ENCODE measurements at regions not wholly inside any gene's neighbourhood (a gene's known extent, or its start where the extent isn't known, plus 50 kb on each side); places are given as distances from the start of the nearest gene placed in this dataset.
"Not testable (repeated sequence)": the region's sequence is repeated elsewhere in the genome, so short reads cannot be mapped to it uniquely, and the experiment has no call there.

DNA sequence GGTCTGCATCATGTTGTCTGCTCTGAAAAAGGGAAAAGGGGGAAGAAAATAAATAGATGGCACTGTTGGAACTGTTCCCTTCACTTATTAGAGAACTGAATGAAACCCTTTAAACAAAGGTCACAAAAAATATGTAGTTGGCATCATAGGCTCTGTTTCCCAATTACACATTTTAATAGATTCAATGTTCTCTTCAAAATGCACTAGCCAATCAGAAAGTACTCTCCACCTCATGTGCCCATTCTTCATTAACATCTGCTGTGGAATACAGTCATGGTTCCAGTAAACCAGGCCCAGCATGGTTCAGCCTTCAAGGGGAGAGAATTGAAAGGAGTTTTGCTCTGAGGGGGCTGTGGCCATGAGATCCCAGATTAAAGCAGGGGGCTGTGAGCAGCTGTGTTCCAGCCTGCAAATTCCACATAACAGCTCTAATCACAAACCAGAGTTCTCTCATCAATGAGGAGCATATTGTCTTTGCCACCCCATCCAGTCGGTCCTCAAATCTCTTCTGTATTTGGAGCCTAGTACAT is 165.9 kb upstream of the CREB1 start:
- no peak for DNase-seq (ENCODE audit: low read depth)

DNA sequence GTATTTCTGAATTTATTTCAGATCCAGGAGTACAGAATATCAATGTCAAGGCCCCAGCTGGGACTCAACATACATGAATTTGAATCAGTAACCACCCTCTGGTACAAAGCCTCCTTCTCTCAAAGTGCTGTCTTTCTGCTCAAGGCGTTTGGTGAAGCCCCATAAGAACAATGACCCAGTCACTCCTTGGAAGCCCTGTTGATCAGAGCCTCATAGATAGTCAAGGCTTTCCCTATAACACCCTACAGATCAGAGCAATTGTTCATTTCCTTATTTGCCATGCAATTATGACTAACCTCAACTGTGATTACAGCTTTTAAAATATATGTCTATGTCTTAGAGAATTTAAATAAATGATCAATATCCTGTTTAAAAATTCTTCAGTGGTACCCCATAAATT is 159.1 kb upstream of the CREB1 start:
- no peak for DNase-seq (ENCODE audit: low read depth)

DNA sequence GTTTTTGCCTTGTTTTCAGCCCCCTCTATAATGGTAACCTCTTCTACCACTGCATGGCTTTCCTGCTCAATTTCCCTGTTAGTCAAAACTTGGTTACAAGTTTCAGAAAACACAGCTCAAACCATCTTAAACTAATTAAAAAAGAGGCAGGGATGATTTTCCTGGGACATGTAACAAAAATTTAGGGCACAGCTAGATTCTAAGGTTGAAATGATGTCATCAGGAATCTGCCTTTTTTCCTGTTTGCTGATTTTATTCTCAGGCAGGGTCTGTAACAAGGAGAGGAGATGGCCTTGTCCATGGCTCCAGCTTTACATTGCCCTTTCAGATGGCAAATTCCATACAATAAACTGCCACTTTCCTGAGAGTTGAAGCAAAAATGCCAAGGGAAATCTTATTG is 157.9 kb upstream of the CREB1 start:
- DNase-seq (ENCODE audit: low read depth), result no peak

DNA sequence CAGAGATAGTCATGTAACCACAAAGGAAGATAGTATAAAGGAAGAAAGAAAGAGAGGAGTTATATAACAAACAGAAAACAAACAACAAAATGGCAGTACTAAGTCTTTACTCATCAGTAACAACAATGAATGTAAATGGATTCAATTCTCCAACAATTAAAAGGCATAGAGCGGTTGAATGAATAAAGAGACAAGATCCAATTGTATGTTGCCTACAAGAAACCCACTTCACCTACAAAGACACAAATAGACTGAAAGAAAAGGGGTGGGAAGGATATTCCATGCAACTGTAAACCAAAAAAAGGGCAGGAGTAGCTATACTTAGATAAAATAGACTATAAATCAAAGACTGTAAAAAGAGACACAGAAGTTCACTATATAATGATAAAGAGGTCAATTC is 157.3 kb upstream of the CREB1 start:
- DNase-seq (ENCODE audit: low read depth), result no peak

DNA sequence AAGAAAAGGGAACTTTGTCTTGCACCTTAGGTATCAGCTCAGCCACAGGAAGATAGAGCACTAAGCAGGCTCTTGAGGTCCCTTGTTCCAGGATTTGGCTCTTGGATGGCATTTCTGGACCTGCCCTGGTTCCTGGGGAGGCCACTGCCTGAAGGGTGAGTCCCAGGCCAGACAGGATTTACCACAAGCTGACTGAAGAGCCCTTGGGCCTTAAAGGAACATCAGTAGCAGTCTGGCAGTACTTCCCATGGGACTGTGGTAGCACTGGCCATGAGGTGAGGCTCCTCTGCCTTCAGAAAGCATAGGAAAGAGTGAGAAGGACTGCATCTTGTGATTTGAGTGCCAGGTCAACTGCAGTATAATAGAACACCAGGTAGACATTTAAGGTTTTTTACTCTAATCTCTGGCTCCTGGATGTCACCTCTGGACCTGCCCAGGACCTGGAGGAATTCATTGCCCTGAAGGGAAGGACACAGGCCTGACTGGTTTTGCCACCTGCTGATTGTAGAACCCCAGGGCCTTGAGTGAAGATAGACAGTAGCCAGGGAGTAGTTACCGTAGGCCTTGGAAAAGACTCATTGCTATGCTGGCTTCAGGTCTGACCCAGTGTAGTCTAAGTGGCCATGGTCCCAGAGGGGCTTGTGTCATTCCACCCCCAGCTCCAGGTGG is 154.4 kb upstream of the CREB1 start:
- DNase-seq (ENCODE audit: low read depth), result no peak

DNA sequence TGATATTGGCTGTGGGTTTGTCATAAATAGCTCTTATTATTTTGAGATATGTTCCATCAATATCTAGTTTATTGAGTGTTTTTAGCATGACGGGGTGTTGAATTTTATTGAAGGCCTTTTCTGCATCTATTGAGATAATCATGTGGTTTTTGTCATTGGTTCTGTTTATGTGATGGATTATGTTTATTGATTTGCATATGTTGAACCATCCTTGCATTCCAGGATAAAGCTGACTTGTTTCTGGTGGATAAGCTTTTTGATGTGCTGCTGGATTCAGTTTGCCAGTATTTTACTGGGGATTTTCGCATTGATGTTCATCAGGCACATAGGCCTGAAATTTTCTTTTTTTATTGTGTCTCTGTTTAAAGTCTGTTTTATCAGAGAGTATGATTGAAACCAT is 151.1 kb upstream of the CREB1 start:
- not testable (repeated sequence) for DNase-seq (ENCODE audit: low read depth)

DNA sequence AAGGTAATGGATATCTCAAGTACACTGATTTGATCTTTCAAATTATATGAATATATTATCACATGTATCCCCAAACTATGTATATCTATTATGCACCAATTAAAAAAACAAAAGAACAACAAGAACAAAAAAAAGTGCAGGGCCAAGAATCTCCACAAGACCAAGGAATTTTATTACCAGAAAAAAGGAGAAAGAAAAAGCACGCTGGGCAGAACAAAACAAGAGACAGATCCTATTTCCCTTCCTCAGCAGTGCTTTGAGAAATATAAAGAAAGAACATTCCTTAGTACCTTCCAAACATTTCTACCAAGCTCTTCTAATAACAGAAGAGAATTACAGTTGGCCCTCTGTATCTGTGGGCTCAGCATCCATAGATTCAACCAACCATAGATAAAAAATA is 144.7 kb upstream of the CREB1 start:
- no peak for DNase-seq (ENCODE audit: low read depth)

DNA sequence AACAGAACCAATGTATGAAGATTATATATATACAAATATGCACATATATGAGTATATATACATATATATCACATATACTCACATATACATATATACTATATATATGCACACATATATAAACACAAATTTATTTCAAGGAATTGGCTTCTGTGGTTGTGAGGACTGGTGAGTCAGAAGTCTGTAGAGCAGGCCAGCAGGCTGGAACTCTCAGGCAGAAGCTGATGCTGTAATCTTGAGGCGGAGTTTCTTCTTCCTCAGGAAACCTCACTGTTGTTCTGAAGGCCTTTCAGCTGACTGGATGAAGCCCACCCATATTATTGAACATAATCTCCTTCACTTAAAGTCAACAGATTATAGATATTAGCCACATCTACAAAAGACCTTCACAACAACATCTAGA is 143.9 kb upstream of the CREB1 start:
- DNase-seq (ENCODE audit: low read depth), result no peak

DNA sequence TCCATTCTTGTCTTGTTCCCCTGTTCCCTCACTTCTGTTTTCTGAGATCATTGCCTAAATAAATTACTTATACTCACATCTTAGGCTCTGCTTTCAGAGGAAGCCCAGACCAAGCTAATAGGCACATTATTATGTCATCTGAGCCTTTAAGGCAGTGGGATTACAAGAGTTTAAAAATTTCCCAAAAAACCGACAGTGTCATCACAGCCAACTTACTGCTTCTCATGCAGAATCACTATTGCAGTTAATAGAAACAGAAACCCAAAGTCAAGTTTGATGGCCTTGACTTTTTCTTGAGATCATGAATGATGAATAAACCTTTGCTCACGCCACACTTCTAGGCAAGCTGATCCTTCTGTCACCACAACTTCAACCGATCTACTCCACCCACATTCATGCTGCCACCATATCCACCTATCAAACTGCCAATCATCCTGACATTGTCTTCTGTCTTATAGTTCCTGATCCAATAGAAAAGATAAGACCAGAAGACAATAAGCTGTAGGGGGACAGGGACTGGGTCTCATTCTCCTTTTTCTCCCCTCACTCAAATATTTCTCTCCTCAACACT is 142.7 kb upstream of the CREB1 start:
- DNase-seq (ENCODE audit: low read depth), result no peak

DNA sequence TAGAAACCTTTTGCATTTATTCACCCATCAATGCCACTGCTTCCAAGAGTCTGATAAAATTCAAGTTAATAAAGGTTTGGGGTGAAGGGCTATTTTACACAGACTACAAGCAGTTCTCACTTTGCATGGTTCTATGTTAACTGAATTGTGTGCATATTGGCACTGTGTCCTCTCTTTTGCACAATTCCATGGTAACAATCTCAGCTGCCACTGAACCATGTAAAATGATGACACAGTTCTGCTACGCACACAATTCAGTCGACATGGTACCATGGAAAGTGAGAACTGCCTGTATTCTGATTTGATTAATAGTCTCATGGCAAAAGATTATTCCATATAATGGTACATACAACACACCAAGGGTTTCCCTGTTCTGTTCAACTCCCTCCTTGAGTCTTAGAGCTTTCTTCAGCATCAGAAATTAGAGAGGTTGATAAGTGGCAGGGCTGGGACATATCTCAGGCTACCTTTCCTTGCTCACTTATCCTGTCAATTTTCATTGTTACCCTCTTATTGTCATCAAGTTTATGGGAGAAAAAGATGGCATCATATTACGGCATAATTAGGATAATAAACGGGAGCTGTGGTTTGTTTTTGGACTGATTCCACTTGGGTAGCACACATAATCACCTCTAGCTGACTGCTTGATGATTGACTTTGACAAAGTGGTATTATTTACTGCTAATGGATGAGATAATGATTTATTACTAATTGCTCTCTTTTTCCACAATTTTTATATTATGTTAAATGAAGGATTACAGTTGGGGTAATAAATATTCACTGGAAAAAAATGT is 139.3 kb upstream of the CREB1 start:
- DNase-seq (ENCODE audit: low read depth), result no peak

DNA sequence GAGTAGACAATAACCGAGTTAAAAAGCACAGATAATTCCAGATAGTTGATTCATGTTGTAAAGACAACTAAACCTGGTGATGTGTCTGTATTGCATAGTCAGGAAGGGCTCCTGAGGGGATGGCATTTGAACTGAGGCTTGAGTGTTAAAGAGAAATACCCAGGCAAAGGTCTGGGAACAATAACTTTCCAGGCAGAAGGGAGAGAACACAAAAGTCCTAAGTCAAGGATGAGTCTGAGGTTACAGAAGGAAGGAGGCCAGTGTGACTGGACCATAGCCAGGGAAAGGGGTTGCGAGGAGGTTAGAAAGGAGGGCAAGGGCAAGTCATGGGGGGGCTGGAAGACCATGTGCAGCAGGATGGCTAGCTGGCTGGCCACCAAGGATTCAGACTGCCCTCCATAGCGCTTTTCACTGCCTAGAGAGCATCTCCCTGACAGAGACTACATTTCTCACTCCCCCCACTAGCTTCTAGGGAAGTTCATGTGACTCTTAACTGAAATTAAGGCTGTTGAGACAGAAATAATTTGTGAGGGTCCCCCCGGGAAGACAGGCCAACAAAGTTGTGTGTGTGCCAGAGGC is 135.5 kb upstream of the CREB1 start:
- DNase-seq (ENCODE audit: low read depth), result peak; percentile 32

DNA sequence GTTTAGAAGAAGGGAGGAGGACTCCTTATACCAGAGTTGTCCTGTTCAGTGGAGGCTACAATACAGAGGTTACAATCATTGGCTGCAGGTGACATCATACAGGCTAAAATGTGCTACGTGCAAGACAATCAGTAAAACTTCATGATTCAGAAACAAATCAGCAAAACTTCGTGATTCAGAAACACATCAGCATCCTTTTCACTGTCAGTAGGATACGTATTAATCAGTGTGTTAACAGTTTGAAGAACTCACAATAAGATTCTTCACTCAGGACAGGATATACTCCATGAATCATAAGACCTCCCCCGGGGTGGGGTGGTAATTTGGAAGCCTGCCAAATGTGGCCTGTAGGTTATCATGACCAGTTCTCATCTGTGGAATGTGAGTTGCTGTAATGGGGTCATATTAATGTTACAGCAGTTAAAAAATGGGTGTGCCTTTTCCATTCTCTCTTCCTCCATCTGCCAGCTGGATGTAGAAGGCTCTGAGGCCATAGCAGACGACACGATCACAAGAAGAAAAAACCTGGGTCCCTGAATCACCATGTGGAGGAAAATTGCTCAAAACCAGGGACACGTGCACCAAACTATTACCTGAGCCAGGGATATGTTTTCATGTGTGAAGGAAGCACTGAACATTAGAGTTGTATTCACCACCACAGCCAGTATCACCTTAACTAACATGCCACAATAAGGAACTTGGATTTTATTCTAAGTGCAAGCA is 134.8 kb upstream of the CREB1 start:
- DNase-seq (ENCODE audit: low read depth), result peak; percentile 99

DNA sequence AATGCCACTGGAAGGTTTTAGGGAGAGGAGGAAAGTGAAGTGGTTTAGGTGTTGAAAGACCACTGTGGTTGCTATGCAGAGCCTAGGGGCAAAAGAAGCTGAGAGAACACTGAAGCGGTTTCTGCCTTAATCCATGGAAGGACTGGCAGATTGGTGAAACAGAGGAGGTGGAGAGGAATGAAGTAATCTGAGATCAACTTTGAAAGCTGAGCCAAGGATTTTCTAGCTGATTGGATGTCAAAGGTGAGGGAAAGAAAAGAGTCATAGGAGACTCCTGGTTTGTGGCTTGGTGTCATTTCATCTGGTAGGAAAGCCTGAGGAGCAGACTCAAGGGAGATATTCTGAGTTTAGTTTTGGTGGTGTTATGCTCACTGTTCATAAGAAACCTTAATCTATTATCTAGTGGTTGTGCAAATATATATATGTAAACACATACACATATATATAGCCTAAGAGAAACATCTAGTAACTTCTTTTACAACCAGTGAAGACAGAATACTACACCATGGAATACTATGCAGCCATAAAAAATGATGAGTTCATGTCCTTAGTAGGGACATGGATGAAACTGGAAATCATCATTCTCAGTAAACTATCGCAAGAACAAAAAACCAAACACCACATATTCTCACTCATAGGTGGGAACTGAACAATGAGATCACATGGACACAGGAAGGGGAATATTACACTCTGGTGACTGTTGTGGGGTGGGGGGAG is 134.1 kb upstream of the CREB1 start:
- DNase-seq (ENCODE audit: low read depth), result no peak

DNA sequence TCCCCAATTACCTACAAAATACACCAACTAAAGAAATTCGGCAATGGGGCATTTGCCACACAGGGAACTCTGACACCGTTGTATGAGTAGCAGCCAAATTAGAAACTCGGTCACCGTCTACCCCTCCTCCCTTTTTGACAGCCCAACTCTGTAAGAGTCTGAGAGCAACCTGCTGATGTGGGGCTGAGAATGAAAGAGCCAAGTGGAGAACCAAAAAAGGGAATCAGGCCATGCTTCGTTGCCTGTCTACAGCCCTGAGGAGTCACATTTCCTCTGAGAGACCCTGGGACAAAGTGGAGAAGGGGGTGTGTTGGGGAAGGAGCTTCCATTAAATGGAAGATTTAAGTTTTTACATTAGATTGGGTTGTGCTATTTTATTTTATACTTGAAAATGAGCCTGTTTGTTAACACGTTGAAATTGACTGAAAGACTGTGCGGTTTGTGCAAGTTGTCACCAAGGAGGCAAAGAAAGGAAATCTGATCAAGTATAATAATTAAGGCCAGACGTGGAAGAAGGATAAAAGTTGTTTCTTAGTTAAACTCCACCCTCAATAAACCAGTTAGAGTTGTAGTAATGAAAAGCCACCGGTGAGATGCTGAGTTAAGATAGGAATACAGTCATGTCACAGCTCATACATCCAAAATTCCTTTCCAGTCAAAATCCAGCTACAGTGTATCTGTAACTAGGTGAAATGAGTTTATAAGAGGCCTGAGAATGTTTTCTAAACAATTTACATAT is 131.7 kb upstream of the CREB1 start:
- DNase-seq (ENCODE audit: low read depth), result no peak

DNA sequence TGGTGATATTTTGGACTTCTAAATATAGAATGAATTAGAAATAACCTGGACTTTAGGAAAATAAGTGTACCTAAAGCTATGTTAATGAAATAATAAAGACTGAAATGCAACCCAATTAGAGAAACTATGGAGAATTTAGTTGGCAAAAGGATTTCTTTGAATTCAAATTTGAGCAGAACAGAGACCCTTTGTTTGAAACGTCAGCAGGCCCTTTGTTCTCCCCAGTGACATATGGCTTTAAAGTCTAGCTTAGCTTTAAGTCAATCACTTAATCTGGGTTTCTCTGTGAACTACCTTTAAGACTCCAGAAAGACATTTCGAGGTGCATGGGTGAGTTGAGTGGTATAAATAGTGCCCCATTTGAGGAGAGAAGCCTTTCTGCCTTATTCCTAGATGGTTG is 130.5 kb upstream of the CREB1 start:
- no peak for DNase-seq (ENCODE audit: low read depth)

DNA sequence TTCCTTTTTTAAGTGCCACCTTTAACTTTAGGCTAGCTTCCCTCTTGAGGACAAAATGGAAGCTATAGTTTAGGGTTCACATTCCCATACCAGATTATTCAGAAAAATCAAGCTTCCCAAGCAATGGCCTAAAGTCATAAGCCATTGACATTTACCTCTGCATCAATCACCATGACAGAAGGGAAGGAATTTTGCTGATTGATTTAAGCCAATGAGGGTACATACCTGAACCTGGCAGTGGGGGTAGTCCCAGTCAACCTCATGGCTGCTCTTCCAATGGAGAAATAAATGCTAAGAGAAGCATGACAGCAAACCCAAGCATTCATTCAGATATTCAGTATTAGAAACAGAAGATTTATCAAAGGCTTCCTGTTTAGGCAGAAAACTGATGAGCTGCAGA is 128.4 kb upstream of the CREB1 start:
- no peak for DNase-seq (ENCODE audit: low read depth)

DNA sequence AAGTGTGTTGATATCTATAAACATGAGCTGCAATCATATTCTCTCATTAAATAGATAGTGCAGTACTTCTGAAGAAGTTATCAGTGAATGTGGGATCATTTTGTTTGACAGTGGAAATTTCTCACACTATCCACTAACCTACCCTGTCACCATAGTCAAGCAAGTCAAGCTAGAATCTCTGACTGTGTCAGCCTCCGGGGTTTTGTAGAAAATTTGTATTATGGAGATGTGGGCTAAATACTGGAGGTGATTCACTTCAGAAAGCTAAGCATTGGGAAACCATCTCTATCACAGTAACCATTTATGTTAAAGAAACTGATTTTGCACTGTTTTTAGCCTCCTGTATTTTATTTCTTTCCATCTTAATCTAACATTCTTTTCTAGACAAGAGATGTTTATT is 126.6 kb upstream of the CREB1 start:
- no peak for DNase-seq (ENCODE audit: low read depth)

DNA sequence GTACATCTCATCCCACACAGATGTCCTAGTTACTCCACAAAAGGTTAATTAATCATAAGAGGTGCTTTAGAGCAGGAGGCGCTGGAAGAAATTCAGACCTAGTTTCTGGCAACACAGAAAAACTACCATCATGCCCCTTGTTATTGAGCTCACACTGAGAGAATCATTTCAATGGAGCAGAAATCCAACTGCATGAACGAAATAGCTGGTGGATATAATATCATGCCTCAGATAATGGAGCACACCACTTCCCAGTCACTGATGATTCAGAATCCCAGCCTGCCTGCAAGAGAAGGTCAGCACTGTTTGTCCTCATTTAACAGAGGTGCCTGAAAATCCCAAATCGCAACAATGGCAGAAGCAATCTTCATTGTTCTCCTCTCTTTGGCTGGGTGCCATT is 125.8 kb upstream of the CREB1 start:
- no peak for DNase-seq (ENCODE audit: low read depth)

DNA sequence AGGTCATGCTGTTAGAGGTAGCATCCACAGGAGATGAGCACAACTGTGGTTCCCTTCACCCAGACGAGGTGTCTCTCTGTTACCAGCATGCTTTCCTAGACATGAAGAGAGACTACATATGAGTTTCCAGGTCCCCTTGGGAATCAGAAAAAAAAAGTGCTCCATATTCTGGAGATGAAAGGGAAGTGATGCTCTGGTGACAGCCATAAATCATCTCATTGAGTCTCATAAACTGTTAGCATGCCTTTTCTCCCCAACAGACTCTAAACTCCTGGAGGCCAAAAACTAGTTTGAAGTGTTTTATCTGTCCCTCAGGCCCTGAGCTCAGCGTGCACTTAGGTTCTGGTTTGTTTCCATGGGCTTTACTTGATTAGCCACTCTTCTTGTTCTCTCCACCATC is 124.6 kb upstream of the CREB1 start:
- no peak for DNase-seq (ENCODE audit: low read depth)

DNA sequence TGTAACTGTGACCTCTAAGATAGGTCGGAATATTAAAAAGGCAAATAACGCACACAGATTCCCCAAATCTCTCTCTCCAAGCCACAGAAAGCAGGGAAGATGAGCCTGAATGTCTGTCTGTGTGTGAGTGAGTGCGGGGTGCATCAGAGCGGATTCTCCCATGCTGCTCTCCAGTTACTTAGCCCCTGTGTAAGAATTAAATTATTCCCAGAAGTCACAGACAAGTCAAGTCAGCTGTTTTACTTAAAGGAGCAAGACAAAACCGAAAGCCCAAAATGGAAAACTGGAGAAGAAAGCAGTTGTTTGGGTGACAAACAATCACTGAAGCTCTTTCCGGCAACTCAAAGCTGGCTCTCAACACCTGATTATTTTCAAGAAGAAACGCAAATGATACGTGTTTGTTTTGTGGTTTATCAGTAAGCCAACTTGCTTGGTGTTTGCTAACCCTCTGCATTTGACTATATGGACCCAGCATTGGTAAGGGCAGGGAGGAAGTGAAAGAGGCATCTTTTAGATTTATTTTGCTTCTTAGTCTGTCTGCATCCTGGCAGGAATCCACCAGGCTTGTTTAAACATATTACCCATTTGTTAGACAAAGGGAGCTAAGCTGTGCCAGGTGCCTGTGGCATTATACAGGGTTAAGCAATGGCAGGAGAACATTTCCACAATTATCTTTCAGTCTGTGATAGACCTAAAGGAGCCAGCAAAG is 121.5 kb upstream of the CREB1 start:
- DNase-seq (ENCODE audit: low read depth), result no peak
